Small intestine (tissue), 7 donors: ENCODE measurements at regions not wholly inside any gene's neighbourhood (a gene's known extent, or its start where the extent isn't known, plus 50 kb on each side); places are given as distances from the start of the nearest gene placed in this dataset.

ENCODE experiments used
- DNase-seq, 2 donors: peaks; one replicate each; pipeline versions ENCODE4 v3.0.0 to v3.0.0-alpha.2; 2013
- FAIRE-seq: peaks from 2 replicates; lab custom pipeline; 2012; peaks lifted over from hg19 to GRCh38; lab: Jason Lieb, UNC
- H3K27ac ChIP-seq, 3 donors: one replicate each; pipeline ENCODE4 v1.5.1; 2013; ENCODE audit warnings: low read length in 2 of 3, mild to moderate bottlenecking in 2 of 3, control low read depth in 1 of 3, inconsistent platforms in 1 of 3, low read depth in 1 of 3, moderate library complexity in 1 of 3
- H3K27me3 ChIP-seq, 3 donors: one replicate each; pipeline ENCODE4 v1.6.1; 2013; ENCODE audit warnings: low read length in 3 of 3, inconsistent platforms in 1 of 3; ENCODE audit not compliant: control insufficient read depth in 3 of 3, insufficient read depth in 3 of 3
- H3K36me3 ChIP-seq, 3 donors: one replicate each; pipeline ENCODE4 v1.6.1; 2013; ENCODE audit warnings: low read length in 3 of 3, inconsistent platforms in 1 of 3, low read depth in 1 of 3, mild to moderate bottlenecking in 1 of 3, moderate library complexity in 1 of 3; ENCODE audit not compliant: control insufficient read depth in 3 of 3, insufficient read depth in 2 of 3
- H3K4me1 ChIP-seq, 3 donors: one replicate each; pipeline ENCODE4 v1.6.1; 2013; ENCODE audit warnings: low read length in 2 of 3, inconsistent platforms in 1 of 3, low read depth in 1 of 3, mild to moderate bottlenecking in 1 of 3, moderate library complexity in 1 of 3; ENCODE audit not compliant: control insufficient read depth in 3 of 3, insufficient read depth in 2 of 3
- H3K4me3 ChIP-seq, 3 donors: one replicate each; pipeline ENCODE4 v1.5.1; 2013; ENCODE audit warnings: low read length in 3 of 3, control low read depth in 1 of 3, inconsistent platforms in 1 of 3, low read depth in 1 of 3, mild to moderate bottlenecking in 1 of 3, moderate library complexity in 1 of 3
- H3K9me3 ChIP-seq, 2 donors: one replicate each; pipeline ENCODE4 v1.6.1; 2013; ENCODE audit warnings: low read depth in 1 of 2, low read length in 1 of 2; ENCODE audit not compliant: control insufficient read depth in 2 of 2, insufficient read depth in 1 of 2
- WGBS, 3 donors: extraction: QIAGEN DNeasy Blood & Tissue Kit; methylation state at CpG; one replicate each; pipeline ENCODE4 v1.1.7; 2013; 5-methylcytosine and 5-hydroxymethylcytosine counted together
- donor health status: healthy with polysubstance abuse.
- donor health status: control.
- donor health status: control.
- donor health status: Bipolar disorder and iron deficiency.
- donor health status: healthy.

DNA sequence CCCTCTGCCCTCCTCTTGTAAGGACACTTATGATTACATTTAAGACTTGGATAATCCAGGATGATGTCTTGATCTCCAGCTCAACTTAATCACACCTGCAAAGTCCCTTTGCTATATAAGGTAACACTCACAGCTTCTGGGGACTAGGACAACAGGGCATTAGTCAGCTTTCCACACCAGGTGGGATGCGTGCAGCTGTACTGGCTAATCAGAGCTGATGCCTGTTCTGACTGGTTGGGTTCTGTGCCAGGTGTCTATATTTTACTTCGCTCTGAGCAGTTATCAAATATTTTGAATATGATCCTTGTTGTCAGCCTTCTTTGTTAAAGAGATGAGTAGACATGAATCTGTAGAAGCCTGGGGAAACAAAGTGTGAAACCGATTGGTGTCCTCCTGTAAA, 115.5 kb upstream of the ATP8B1 start:
- Histone ChIP-seq H3K27ac (no peak overlapping the region), H3K4me1 (peaks cover 0 to 10% (median 5%) of the 10 kb centered on the region in 3 donors), H3K9me3 (no peaks in the 10 kb centered on the region), H3K27me3 (no peaks in the 10 kb centered on the region), H3K36me3 (no peaks in the 10 kb centered on the region), H3K4me3 (no peak overlapping the region)
- 75 to 87% (median 86%) methylated on average over 3 of the region's 3 CpGs for WGBS, 3 donors
- DNase-seq = no peak
- no peak for FAIRE-seq

DNA sequence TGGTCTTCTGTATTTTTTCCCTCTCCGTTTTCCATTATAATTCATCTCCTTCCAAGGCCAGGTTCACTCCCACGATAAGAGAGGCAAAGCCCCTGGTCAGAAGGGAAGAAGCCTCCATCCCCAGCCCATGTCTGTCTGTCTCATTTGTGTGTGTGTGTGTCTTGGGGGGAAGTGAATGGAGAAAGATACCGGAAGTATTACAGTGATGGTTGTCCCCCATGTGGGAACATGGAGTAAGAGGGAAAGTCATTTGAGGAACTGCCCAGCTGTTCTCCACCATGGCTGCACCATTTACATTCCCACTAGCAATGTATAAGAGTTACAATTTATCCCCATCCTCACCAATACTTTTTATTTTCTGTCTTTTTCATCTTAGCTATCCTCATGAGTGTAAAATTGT, 113.6 kb upstream of the ATP8B1 start:
- Histone ChIP-seq H3K27ac (peak overlapping the region in 2 of 3 donors; percentile 10 to 57), H3K4me1 (peaks cover 0 to 10% (median 5%) of the 10 kb centered on the region in 3 donors)

DNA sequence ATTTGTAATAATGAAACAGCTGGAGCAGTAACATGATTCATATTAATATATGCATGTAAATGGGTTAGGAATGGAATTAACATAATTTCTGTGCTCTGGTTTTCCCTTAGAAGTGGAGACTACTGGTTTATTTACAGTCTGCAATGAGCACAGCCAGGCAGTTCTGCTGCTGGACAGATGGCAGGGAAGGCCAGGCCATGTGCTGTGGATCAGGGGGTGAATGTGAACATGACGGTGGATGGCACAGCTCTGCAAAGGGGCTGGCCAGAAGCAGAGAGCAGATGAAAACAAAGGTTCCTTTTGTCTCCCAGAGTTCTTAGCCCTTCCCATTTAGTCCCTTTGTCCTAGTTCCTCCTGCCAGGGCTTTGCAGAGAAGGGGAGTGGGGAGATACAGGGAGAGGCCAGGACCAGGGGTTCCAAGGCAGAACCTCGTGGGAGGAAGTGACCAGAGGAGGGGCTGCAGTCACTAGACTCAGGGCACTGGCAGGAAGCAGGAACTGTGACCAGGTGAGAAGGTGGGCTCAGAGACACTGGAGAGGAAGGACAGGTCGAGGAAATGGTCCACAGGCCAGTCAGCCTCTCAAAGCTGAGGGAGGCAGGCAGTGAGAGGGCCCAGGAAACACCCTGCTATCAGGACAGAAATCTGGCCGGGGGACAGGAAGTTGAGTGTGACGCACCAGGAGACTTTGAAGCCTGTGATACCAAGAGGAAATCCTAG, 112.9 kb upstream of the ATP8B1 start:
- DNase-seq = peak; percentile 45
- no peaks in the 10 kb centered on the region for H3K9me3 ChIP-seq
- 15 to 32% (median 16%) methylated on average over 5 of the region's 5 CpGs for WGBS, 3 donors

More for the DNA sequence above, 113.6 kb upstream of the ATP8B1 start:
- Histone ChIP-seq H3K27me3 (no peaks in the 10 kb centered on the region), H3K4me3 (no peak overlapping the region), H3K9me3 (no peaks in the 10 kb centered on the region), H3K36me3 (no peaks in the 10 kb centered on the region)
- DNase-seq (no peak), FAIRE-seq (no peak)
- 74 to 89% (median 77%) methylated on average over 3 of the region's 3 CpGs for WGBS, 3 donors

DNA sequence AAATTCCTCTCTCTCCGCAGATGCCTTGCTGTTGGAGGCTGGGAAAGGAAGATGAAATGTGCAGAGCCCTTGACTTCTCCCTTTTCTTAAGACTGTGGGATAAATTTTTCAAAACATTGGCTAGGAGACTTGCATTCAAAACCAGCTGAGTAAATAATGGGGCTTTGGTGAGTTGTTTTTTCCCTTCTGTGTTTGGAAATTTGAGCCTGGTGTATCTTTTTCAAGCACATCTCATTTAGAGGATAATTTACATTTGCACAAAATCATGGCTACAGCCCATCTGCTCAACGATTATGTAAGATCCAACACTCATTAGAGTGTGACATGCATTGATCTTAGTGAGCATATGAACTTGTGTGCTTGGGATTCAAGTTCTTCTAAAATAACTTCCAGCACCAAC, 112.1 kb upstream of the ATP8B1 start:
- peaks cover 0 to 10% (median 5%) of the 10 kb centered on the region in 3 donors for H3K4me1 ChIP-seq
- H3K4me3 ChIP-seq = no peak overlapping the region
- H3K27me3 ChIP-seq = no peaks in the 10 kb centered on the region
- 60 to 67% (median 60%) methylated on average over 2 of the region's 2 CpGs for WGBS, 3 donors
- H3K9me3 ChIP-seq = no peaks in the 10 kb centered on the region
- peak in 1 of 2 donors; percentile 13 for DNase-seq
- H3K36me3 ChIP-seq = no peaks in the 10 kb centered on the region
- FAIRE-seq = no peak
- H3K27ac ChIP-seq = no peak overlapping the region

More for the DNA sequence above, 112.9 kb upstream of the ATP8B1 start:
- Histone ChIP-seq H3K27me3 (no peaks in the 10 kb centered on the region), H3K4me3 (no peak overlapping the region), H3K27ac (peak overlapping the region in 2 of 3 donors; percentile 57 to 85), H3K4me1 (peaks cover 0 to 10% (median 5%) of the 10 kb centered on the region in 3 donors), H3K36me3 (no peaks in the 10 kb centered on the region)
- FAIRE-seq = no peak

DNA sequence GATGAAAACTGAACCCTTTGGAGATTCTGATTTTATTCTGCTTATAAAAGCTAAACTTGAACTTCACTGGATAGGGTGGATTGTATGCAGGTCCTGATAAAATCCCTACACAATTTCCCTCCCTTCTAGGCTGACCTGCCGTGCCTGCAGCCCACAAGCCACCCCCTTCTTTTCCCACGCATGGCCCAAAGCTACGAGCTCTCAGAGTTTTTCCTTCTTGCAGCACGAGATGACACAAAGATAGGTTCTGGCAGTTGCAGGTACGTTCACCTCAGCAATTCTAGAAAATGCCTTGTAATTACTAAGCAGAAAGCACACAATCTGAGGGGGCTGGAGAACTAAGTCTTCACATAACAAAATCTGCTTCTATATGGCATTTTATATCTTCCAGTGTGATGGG, 110.6 kb upstream of the ATP8B1 start:
- peaks cover 0 to 10% (median 5%) of the 10 kb centered on the region in 3 donors for H3K4me1 ChIP-seq
- H3K4me3 ChIP-seq = no peak overlapping the region
- FAIRE-seq = no peak
- no peaks in the 10 kb centered on the region for H3K36me3 ChIP-seq
- H3K27me3 ChIP-seq = no peaks in the 10 kb centered on the region
- WGBS, 3 donors = 88 to 91% (median 89%) methylated on average over 5 of the region's 5 CpGs
- no peak overlapping the region for H3K27ac ChIP-seq
- H3K9me3 ChIP-seq = no peaks in the 10 kb centered on the region
- DNase-seq = no peak

DNA sequence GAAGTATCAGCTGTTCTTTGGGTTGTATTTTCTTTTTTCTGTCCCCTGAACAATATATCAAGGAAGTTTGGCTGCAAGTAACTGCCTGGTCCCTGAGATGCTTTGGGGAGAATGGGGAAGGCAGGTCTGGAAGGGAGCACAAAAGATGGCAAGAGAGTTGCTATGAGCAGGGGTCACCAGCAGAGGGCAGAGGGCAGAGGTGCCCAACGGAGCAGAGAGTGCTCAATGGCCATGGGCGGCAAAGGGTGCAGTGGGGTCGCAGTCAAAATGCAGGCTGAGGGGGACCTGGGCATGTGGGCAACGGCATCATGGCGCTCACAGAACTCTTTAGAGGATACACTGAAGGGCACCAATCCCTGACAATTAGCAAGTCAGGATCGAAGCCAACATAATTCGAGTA, 107.7 kb upstream of the ATP8B1 start:
- Histone ChIP-seq H3K36me3 (no peaks in the 10 kb centered on the region), H3K27ac (no peak overlapping the region), H3K4me1 (peaks cover 0 to 2% (median under 1%) of the 10 kb centered on the region in 3 donors), H3K4me3 (no peak overlapping the region), H3K9me3 (no peaks in the 10 kb centered on the region), H3K27me3 (no peaks in the 10 kb centered on the region)
- 82 to 86% (median 84%) methylated on average over 7 of the region's 7 CpGs for WGBS, 3 donors
- no peak for FAIRE-seq
- DNase-seq = no peak

DNA sequence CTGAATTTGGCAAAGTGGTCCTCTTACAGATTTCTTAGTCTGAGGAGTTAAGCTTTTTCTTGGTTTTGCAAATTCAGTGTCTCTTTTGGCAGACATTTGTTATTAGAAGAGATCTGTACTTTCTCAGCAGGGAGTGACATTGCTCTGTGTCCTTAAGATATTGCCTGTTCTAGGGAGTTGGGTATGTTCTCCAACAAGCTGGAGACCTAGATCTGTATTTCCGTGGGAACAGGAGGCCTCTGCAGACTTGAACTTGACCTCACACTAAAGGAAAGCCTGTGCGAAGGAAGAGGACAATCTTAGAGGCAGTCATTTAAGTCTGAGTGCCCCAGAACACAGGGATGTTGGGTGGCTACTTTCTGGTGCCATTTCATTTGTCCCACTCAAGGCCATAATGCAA, 107.0 kb upstream of the ATP8B1 start:
- FAIRE-seq (no peak), DNase-seq (no peak)
- Histone ChIP-seq H3K4me3 (no peak overlapping the region), H3K9me3 (no peaks in the 10 kb centered on the region), H3K4me1 (no peaks in the 10 kb centered on the region), H3K27me3 (no peaks in the 10 kb centered on the region), H3K36me3 (no peaks in the 10 kb centered on the region), H3K27ac (no peak overlapping the region)
- WGBS, 3 donors = 79 to 93% (median 91%) methylated on average over 2 of the region's 2 CpGs

DNA sequence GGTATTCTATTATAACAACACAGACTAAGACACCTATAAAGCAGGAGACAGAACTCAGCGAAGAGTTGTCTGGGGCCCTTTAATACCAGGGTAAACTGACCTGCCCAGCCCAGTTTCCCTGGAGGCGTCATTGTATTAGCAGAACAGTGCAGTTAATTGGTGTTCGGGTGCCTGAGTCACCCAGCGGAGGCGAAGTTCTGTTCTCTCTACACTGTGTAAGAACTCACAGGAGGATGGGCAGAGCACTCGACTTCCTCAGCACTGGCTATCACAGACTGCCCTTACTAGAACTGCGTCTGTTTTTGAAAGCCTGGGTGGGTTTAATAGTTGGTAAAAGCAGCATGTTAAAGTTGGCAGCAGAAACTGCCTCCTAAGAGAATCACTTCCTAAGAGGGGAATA, 106.5 kb upstream of the ATP8B1 start:
- FAIRE-seq (no peak), DNase-seq (peak; percentile 14 to 88)
- no peaks in the 10 kb centered on the region for H3K4me1 ChIP-seq
- H3K9me3 ChIP-seq = no peaks in the 10 kb centered on the region
- no peaks in the 10 kb centered on the region for H3K36me3 ChIP-seq
- no peak overlapping the region for H3K4me3 ChIP-seq
- 23 to 66% (median 45%) methylated on average over 7 of the region's 7 CpGs for WGBS, 3 donors
- H3K27ac ChIP-seq = no peak overlapping the region
- no peaks in the 10 kb centered on the region for H3K27me3 ChIP-seq

DNA sequence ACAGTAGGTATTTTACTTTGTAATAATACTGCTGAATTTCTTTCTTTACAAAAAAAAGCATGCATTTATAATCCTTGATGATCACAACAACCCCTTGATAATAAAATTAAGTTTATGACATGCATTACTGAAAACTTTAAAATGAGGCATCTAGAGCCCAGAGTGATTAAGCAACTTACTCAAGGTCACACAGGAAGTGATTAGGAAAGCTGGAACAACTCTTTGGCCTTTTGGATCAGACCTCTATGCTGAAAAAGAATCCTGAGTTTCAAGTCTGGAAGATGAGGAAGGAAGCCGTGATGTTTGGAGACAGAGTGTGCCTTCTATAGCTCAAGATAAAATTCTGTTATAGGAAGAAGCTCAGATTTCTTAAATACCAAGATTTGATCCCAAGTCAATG, 105.0 kb upstream of the ATP8B1 start:
- DNase-seq = no peak
- Histone ChIP-seq H3K27me3 (no peaks in the 10 kb centered on the region), H3K27ac (no peak overlapping the region), H3K4me1 (no peaks in the 10 kb centered on the region), H3K9me3 (no peaks in the 10 kb centered on the region), H3K36me3 (no peaks in the 10 kb centered on the region), H3K4me3 (no peak overlapping the region)
- no peak for FAIRE-seq
- 83 to 90% (median 86%) methylated on average over 1 of the region's 1 CpG for WGBS, 3 donors
